NCI-H1930 (cell line): ENCODE measurements at regions not wholly inside any gene's neighbourhood (a gene's known extent, or its start where the extent isn't known, plus 50 kb on each side); places are given as distances from the start of the nearest gene placed in this dataset.
A peak's percentile ranks its signal among the peaks of the same experiment; 100 is the strongest.

ENCODE experiments used
- DNase-seq, 2 experiments: peaks; one replicate each; lab custom pipeline; 2025; lab: John Stamatoyannopoulos, UW

GRCh38 chr14:98608071-98609060 is 663.6 kb downstream of the BCL11B start:
- no peak for DNase-seq

- DNase-seq: no peak
These were observed 659.4 kb downstream of the BCL11B start for GRCh38 chr14:98612434-98613200.

- no peak for DNase-seq
These were observed 657.3 kb downstream of the BCL11B start for GRCh38 chr14:98614741-98615140.

GRCh38 chr14:98622208-98623051 is 649.6 kb downstream of the BCL11B start:
- DNase-seq: no peak

GRCh38 chr14:98623788-98624415 is 648.1 kb downstream of the BCL11B start:
- DNase-seq: no peak

- peak; percentile 65 to 70 for DNase-seq
These were observed 638.6 kb downstream of the BCL11B start for GRCh38 chr14:98633380-98633779.

- no peak for DNase-seq
These were observed 637.8 kb downstream of the BCL11B start for GRCh38 chr14:98634043-98634820.

- no peak for DNase-seq
These were observed 633.6 kb downstream of the BCL11B start for GRCh38 chr14:98638366-98638765.

GRCh38 chr14:98647754-98648153 is 624.2 kb downstream of the BCL11B start:
- no peak for DNase-seq

GRCh38 chr14:98651037-98651436 is 621.0 kb downstream of the BCL11B start:
- DNase-seq: no peak

GRCh38 chr14:98665007-98665406 is 607.0 kb downstream of the BCL11B start:
- DNase-seq: no peak

GRCh38 chr14:98666545-98666944 is 605.5 kb downstream of the BCL11B start:
- no peak for DNase-seq

GRCh38 chr14:98682033-98682432 is 590.0 kb downstream of the BCL11B start:
- no peak for DNase-seq

- DNase-seq: no peak
These were observed 589.3 kb downstream of the BCL11B start for GRCh38 chr14:98682726-98683125.

GRCh38 chr14:98684468-98684867 is 587.5 kb downstream of the BCL11B start:
- DNase-seq: no peak

GRCh38 chr14:98685725-98686124 is 586.3 kb downstream of the BCL11B start:
- DNase-seq: no peak

GRCh38 chr14:98688446-98688845 is 583.6 kb downstream of the BCL11B start:
- no peak for DNase-seq

- no peak for DNase-seq
These were observed 582.0 kb downstream of the BCL11B start for GRCh38 chr14:98689951-98690350.

GRCh38 chr14:98692832-98693231 is 579.2 kb downstream of the BCL11B start:
- DNase-seq: no peak

GRCh38 chr14:98694541-98694940 is 577.5 kb downstream of the BCL11B start:
- no peak for DNase-seq

GRCh38 chr14:98695809-98696208 is 576.2 kb downstream of the BCL11B start:
- no peak for DNase-seq
